Keratinocyte (primary cell): ENCODE measurements at regions not wholly inside any gene's neighbourhood (a gene's known extent, or its start where the extent isn't known, plus 50 kb on each side); places are given as distances from the start of the nearest gene placed in this dataset.

Source experiments
- DNase-seq: peaks from one replicate; pipeline ENCODE4 v3.0.0-alpha.2; 2011; ENCODE audit warnings: low read depth, missing footprints, low spot score
- FAIRE-seq: peaks from 2 replicates; lab custom pipeline; 2011; peaks lifted over from hg19 to GRCh38; lab: Jason Lieb, UNC
- H2AFZ ChIP-seq: 2 replicates; pipeline ENCODE4 v1.6.0; 2012; ENCODE audit warnings: low read length, control low read depth, inconsistent platforms; ENCODE audit not compliant: control insufficient read depth
- H3K27ac ChIP-seq: 2 replicates; pipeline ENCODE4 v1.5.1; 2011; ENCODE audit warnings: low read length; ENCODE audit not compliant: control insufficient read depth, insufficient read depth
- H3K27me3 ChIP-seq: 3 replicates; pipeline ENCODE4 v1.6.0; 2011; ENCODE audit warnings: low read length; ENCODE audit not compliant: control insufficient read depth, insufficient read depth; ENCODE audit errors: extremely low read depth
- H3K36me3 ChIP-seq, 2 experiments: 2 replicates in 1 of 2; 3 replicates in 1 of 2; pipeline ENCODE4 v1.5.1; 2011; ENCODE audit warnings: low read length in 2 of 2, mild to moderate bottlenecking in 1 of 2; ENCODE audit not compliant: control insufficient read depth in 2 of 2, insufficient read depth in 2 of 2; ENCODE audit errors: extremely low read depth in 1 of 2
- H3K4me1 ChIP-seq: 3 replicates; pipeline ENCODE4 v1.5.1; 2011; ENCODE audit warnings: low read length; ENCODE audit not compliant: control insufficient read depth, insufficient read depth; ENCODE audit errors: extremely low read depth
- H3K4me2 ChIP-seq: 3 replicates; pipeline ENCODE4 v1.6.0; 2011; ENCODE audit warnings: low read depth, low read length; ENCODE audit not compliant: control insufficient read depth, insufficient read depth; ENCODE audit errors: extremely low read depth
- H3K4me3 ChIP-seq, 3 experiments: fragments of 200-600 bp in 1 of 3; sonication (generic) in 1 of 3; 2 replicates in 2 of 3; 3 replicates in 1 of 3; pipeline ENCODE4 v1.5.1; 2011 to 2016; ENCODE audit warnings: low read length in 3 of 3, mild to moderate bottlenecking in 3 of 3, control low read depth in 2 of 3, inconsistent platforms in 1 of 3, low read depth in 1 of 3, mixed read lengths in 1 of 3, mixed run types in 1 of 3, moderate library complexity in 1 of 3; ENCODE audit not compliant: control insufficient read depth in 2 of 3, insufficient read depth in 2 of 3; ENCODE audit errors: extremely low read depth in 1 of 3
- H3K79me2 ChIP-seq: 2 replicates; pipeline ENCODE4 v1.6.0; 2012; ENCODE audit warnings: low read length; ENCODE audit not compliant: control insufficient read depth, insufficient read depth
- H3K9ac ChIP-seq: 3 replicates; pipeline ENCODE4 v1.6.0; 2011; ENCODE audit warnings: low read length; ENCODE audit not compliant: control insufficient read depth, insufficient read depth; ENCODE audit errors: extremely low read depth
- H3K9me1 ChIP-seq: 3 replicates; pipeline ENCODE4 v1.6.0; 2011; ENCODE audit warnings: low read length; ENCODE audit not compliant: control insufficient read depth, insufficient read depth; ENCODE audit errors: extremely low read depth
- H3K9me3 ChIP-seq: 2 replicates; pipeline ENCODE4 v1.5.1; 2012; ENCODE audit warnings: low read depth, low read length; ENCODE audit not compliant: control insufficient read depth
- H4K20me1 ChIP-seq: 3 replicates; pipeline ENCODE4 v1.6.0; 2011; ENCODE audit warnings: low read length; ENCODE audit not compliant: control insufficient read depth, insufficient read depth; ENCODE audit errors: extremely low read depth
- CTCF ChIP-seq, 3 experiments: IDR thresholded peaks in 1 of 3; conservative IDR thresholded peaks in 1 of 3; optimal IDR thresholded peaks in 1 of 3; 2 replicates in 2 of 3; 3 replicates in 1 of 3; pipeline versions ENCODE3 to v1.5.1; 2011; ENCODE audit warnings: low read length in 3 of 3, mild to moderate bottlenecking in 3 of 3, moderate library complexity in 2 of 3, control low read depth in 1 of 3, inconsistent platforms in 1 of 3; ENCODE audit not compliant: insufficient read depth in 2 of 3; ENCODE audit errors: extremely low read depth in 1 of 3
- EZH2 ChIP-seq: IDR thresholded peaks from one replicate; pipeline ENCODE4 v1.6.1; 2012; ENCODE audit warnings: inconsistent platforms, mild to moderate bottlenecking, low read length, moderate library complexity
- dilution Hi-C: fragments of 300-500 bp; cut with MboI; formaldehyde crosslinking; loops from one replicate; pipeline ENCODE4 v1.7.0; 2020; ENCODE audit warnings: low sequenced_read_pairs; ENCODE audit not compliant: extremely low pct_ligation_motif_present

- Histone ChIP-seq H3K4me3 (no peak overlapping the region), H3K27me3 (no peaks in the 10 kb centered on the region), H3K9me1 (no peaks in the 10 kb centered on the region), H3K27ac (no peak overlapping the region), H4K20me1 (no peaks in the 10 kb centered on the region), H3K9me3 (no peaks in the 10 kb centered on the region), H2AFZ (no peak overlapping the region), H3K79me2 (no peaks in the 10 kb centered on the region), H3K9ac (no peak overlapping the region), H3K4me1 (no peaks in the 10 kb centered on the region), H3K4me2 (no peak overlapping the region), H3K36me3 (no peaks in the 10 kb centered on the region)
- DNase-seq, result no peak
- TF ChIP-seq CTCF (optimal IDR thresholded peaks at IDR 0.05 in 1 of 3, IDR thresholded peaks at IDR 0.05 in 1 of 3, conservative IDR thresholded peaks at IDR 0.05 in 1 of 3; ENCODE audit: extremely low read depth in 1 of 3, insufficient read depth in 2 of 3, low read length in 3 of 3) (no peak), EZH2 (no peak)
- dilution Hi-C loops, result no loop called here
- no peak for FAIRE-seq
These were observed 72.3 kb upstream of the CDH6 start for GRCh38 chr5:31121224-31121623.

GRCh38 chr5:31120642-31120948, 72.9 kb upstream of the CDH6 start:
- no peak for FAIRE-seq
- Histone ChIP-seq H3K4me2 (no peak overlapping the region), H3K27ac (no peak overlapping the region), H3K36me3 (no peaks in the 10 kb centered on the region), H2AFZ (no peak overlapping the region), H3K27me3 (no peaks in the 10 kb centered on the region), H3K9me3 (no peaks in the 10 kb centered on the region), H3K9me1 (no peaks in the 10 kb centered on the region), H3K79me2 (no peaks in the 10 kb centered on the region), H3K4me1 (no peaks in the 10 kb centered on the region), H3K9ac (no peak overlapping the region), H4K20me1 (no peaks in the 10 kb centered on the region), H3K4me3 (no peak overlapping the region)
- no peak for DNase-seq
- dilution Hi-C loops, result no loop called here
- TF ChIP-seq EZH2 (no peak), CTCF (optimal IDR thresholded peaks at IDR 0.05 in 1 of 3, IDR thresholded peaks at IDR 0.05 in 1 of 3, conservative IDR thresholded peaks at IDR 0.05 in 1 of 3; ENCODE audit: extremely low read depth in 1 of 3, insufficient read depth in 2 of 3, low read length in 3 of 3) (no peak)
